ENCODE measurements at regions not wholly inside any gene's neighbourhood (a gene's known extent, or its start where the extent isn't known, plus 50 kb on each side); places are given as distances from the start of the nearest gene placed in this dataset.

DNA sequence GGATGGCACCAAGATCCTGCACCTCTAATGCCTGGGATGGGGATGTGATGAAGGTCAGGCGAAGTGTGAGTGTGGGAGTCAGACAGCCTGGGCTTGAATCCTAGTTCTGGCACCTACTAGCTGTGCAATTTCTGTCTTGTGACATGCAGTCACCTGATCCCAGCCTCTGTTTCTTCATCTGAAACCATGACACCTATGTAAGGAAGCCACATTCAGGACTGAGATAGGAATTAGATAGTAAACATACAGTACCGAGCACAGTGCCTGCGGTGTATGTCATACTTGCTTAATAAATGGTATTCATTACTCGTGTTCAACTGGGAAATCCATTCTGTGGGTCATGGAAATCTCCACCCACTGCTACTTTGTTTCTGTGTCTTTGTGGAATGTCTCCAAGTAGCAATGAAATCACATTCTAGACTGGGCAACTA lies 140.6 kb upstream of the STC2 start:
- no peak for DNase-seq (ENCODE audit: insufficient read length, low spot score)
- no peak for FAIRE-seq
- TF ChIP-seq, protein P1, sequence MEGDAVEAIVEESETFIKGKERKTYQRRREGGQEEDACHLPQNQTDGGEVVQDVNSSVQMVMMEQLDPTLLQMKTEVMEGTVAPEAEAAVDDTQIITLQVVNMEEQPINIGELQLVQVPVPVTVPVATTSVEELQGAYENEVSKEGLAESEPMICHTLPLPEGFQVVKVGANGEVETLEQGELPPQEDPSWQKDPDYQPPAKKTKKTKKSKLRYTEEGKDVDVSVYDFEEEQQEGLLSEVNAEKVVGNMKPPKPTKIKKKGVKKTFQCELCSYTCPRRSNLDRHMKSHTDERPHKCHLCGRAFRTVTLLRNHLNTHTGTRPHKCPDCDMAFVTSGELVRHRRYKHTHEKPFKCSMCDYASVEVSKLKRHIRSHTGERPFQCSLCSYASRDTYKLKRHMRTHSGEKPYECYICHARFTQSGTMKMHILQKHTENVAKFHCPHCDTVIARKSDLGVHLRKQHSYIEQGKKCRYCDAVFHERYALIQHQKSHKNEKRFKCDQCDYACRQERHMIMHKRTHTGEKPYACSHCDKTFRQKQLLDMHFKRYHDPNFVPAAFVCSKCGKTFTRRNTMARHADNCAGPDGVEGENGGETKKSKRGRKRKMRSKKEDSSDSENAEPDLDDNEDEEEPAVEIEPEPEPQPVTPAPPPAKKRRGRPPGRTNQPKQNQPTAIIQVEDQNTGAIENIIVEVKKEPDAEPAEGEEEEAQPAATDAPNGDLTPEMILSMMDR (IDR thresholded peaks at IDR 0.05; ENCODE audit: insufficient read depth, missing control alignments), result no peak

GRCh38 chr5:173466227-173466626 lies 138.0 kb upstream of the STC2 start:
- TF ChIP-seq, protein P1 (IDR thresholded peaks at IDR 0.05; ENCODE audit: insufficient read depth, missing control alignments), result no peak
- DNase-seq (ENCODE audit: insufficient read length, low spot score) (no peak), FAIRE-seq (no peak)

- no peak for FAIRE-seq
- TF ChIP-seq, protein P1 (IDR thresholded peaks at IDR 0.05; ENCODE audit: insufficient read depth, missing control alignments), result no peak
- DNase-seq (ENCODE audit: insufficient read length, low spot score), result no peak
Observed at GRCh38 chr5:173464813-173465212, 136.6 kb upstream of the STC2 start.

GRCh38 chr5:173463207-173463606 lies 135.0 kb upstream of the STC2 start:
- FAIRE-seq, result no peak
- TF ChIP-seq, protein P1 (IDR thresholded peaks at IDR 0.05; ENCODE audit: insufficient read depth, missing control alignments), result no peak
- DNase-seq (ENCODE audit: insufficient read length, low spot score), result no peak

GRCh38 chr5:173458828-173459609 lies 130.8 kb upstream of the STC2 start:
- FAIRE-seq, result no peak
- DNase-seq (ENCODE audit: insufficient read length, low spot score), result no peak
- TF ChIP-seq, protein P1 (IDR thresholded peaks at IDR 0.05; ENCODE audit: insufficient read depth, missing control alignments), result no peak

GRCh38 chr5:173457482-173457881 lies 129.3 kb upstream of the STC2 start:
- DNase-seq (ENCODE audit: insufficient read length, low spot score) (no peak), FAIRE-seq (no peak)
- TF ChIP-seq, protein P1 (IDR thresholded peaks at IDR 0.05; ENCODE audit: insufficient read depth, missing control alignments), result no peak

DNA sequence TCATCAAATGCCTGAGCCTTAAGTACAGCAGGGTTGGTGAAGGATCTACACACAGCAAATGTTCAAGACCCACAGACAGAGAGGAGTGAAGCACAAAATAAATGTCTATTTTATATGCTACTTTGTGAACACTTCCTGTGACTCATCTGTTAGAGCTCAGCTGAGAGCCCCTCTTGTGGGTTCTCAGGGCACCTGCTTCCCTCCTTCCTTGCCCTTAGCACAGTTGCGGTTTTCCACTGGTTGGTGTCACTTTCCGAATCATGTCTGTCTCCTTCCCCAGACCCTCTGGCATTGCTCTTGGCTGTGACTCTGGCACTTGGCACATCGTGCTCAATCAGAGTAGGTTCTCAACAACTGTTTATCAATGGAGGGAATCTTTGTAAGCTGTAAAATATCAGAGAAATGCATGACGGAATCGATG lies 128.5 kb upstream of the STC2 start:
- TF ChIP-seq, protein P1 (IDR thresholded peaks at IDR 0.05; ENCODE audit: insufficient read depth, missing control alignments), result no peak
- DNase-seq (ENCODE audit: insufficient read length, low spot score), result no peak
- no peak for FAIRE-seq

Data from D721Med (cell line).